Pancreas (tissue), 10 donors: ENCODE measurements at regions not wholly inside any gene's neighbourhood (a gene's known extent, or its start where the extent isn't known, plus 50 kb on each side); places are given as distances from the start of the nearest gene placed in this dataset.
"Not testable (repeated sequence)": the region's sequence is repeated elsewhere in the genome, so short reads cannot be mapped to it uniquely, and the experiment has no call there.

Experiments used
- ATAC-seq, 4 donors: fragments of 200-7000 bp; cut with Tn5 transposase; one replicate each; pipeline versions ENCODE4 v1.8.0 to v1.9.1; 2020; ENCODE audit warnings: mild to moderate bottlenecking in 4 of 4, moderate library complexity in 4 of 4
- DNase-seq, 6 donors: peaks; one replicate each; pipeline ENCODE4 v3.0.0-alpha.2; 2020
- FAIRE-seq: peaks from 2 replicates; lab custom pipeline; 2012; peaks lifted over from hg19 to GRCh38; lab: Jason Lieb, UNC
- H3K27ac ChIP-seq, 4 donors: fragments of 200-600 bp; sonication (generic); 1 replicate in 3 of 4; 2 replicates in 1 of 4; pipeline versions ENCODE4 v1.5.0 to v1.8.0; 2020
- H3K27me3 ChIP-seq, 4 donors: fragments of 200-600 bp; one replicate each; pipeline ENCODE4 v1.8.0; 2021
- H3K36me3 ChIP-seq, 3 donors: fragments of 200-600 bp; sonication (generic) in 1 of 3; one replicate each; pipeline versions ENCODE4 v1.5.0 to v1.8.0; 2020 to 2021
- H3K4me1 ChIP-seq, 3 donors: fragments of 200-600 bp; one replicate each; pipeline ENCODE4 v1.8.0; 2021
- H3K4me3 ChIP-seq, 4 donors: fragments of 200-600 bp; sonication (generic) in 2 of 4; one replicate each; pipeline versions ENCODE4 v1.5.0 to v1.8.0; 2020 to 2021
- H3K9me3 ChIP-seq, 4 donors: fragments of 200-600 bp; one replicate each; pipeline ENCODE4 v1.8.0; 2021
- CTCF ChIP-seq, 4 donors: fragments of 200-600 bp; sonication (generic) in 3 of 4; IDR thresholded peaks; one replicate each; pipeline versions ENCODE4 v1.5.0 to v1.8.0; 2021; ENCODE audit warnings: antibody characterized with exemption in 4 of 4
- WGBS, 2 donors: extraction: QIAGEN DNeasy Blood & Tissue Kit; methylation state at CpG; one replicate each; pipeline ENCODE4 v1.1.7; 2013; 5-methylcytosine and 5-hydroxymethylcytosine counted together
- intact Hi-C, 3 donors: fragments of 100-400 bp; cut with DNase I; formaldehyde crosslinking; loops; one replicate each; pipeline versions ENCODE4 v1.11.1 to v1.14.2; 2022
- donor health status: healthy with polysubstance abuse.
- donor health status: DM: no; HTN: no; CAD: no; lungs with moderate emphysema.
- donor health status: DM: no; HTN: no; CAD: no.
- donor health status: control.
- donor health status: control.
- donor health status: Bipolar disorder and iron deficiency.
- donor health status: DM: yes; HTN: yes; CAD: no.
- donor health status: DM: no; HTN: no; CAD: no.
- donor health status: DM: no; HTN: no; CAD: no.
- donor health status: DM: yes; HTN: yes; CAD: no.

GRCh38 chr1:102472520-102472919 is 475.8 kb upstream of the OLFM3 start:
- intact Hi-C loops = no loop called here

GRCh38 chr1:102470767-102471166 is 474.0 kb upstream of the OLFM3 start:
- intact Hi-C loops = no loop called here
- Histone ChIP-seq H3K27me3 (no peaks in the 10 kb centered on the region), H3K4me3 (no peak overlapping the region), H3K27ac (no peak overlapping the region), H3K9me3 (no peaks in the 10 kb centered on the region), H3K4me1 (no peaks in the 10 kb centered on the region), H3K36me3 (no peaks in the 10 kb centered on the region)
- ATAC-seq (no peak), FAIRE-seq (no peak), DNase-seq (no peak)
- 33 to 35% methylated on average over 2 of the region's 2 CpGs for WGBS, 2 donors
- no peak for TF ChIP-seq CTCF (IDR thresholded peaks at IDR 0.05)

More at GRCh38 chr1:102472520-102472919, 475.8 kb upstream of the OLFM3 start:
- 37 to 57% methylated on average over 1 of the region's 1 CpG for WGBS, 2 donors
- Histone ChIP-seq H3K27ac (no peak overlapping the region), H3K27me3 (no peaks in the 10 kb centered on the region), H3K9me3 (no peaks in the 10 kb centered on the region), H3K4me1 (no peaks in the 10 kb centered on the region), H3K4me3 (no peak overlapping the region), H3K36me3 (no peaks in the 10 kb centered on the region)
- ATAC-seq = no peak
- DNase-seq = no peak
- TF ChIP-seq CTCF (IDR thresholded peaks at IDR 0.05) = no peak
- FAIRE-seq = no peak

- H3K4me3 ChIP-seq = no peak overlapping the region
- FAIRE-seq (no peak), ATAC-seq (no peak), DNase-seq (no peak)
- intact Hi-C loops = no loop called here
- no peaks in the 10 kb centered on the region for H3K27me3 ChIP-seq
- no peaks in the 10 kb centered on the region for H3K36me3 ChIP-seq
- no peaks in the 10 kb centered on the region for H3K4me1 ChIP-seq
- 97% methylated on average over 1 of the region's 1 CpG for WGBS, 2 donors
- H3K9me3 ChIP-seq = no peaks in the 10 kb centered on the region
- H3K27ac ChIP-seq = no peak overlapping the region
- TF ChIP-seq CTCF (IDR thresholded peaks at IDR 0.05) = no peak
Observed at GRCh38 chr1:102466487-102466886, 469.8 kb upstream of the OLFM3 start.

GRCh38 chr1:102463328-102463727 is 466.6 kb upstream of the OLFM3 start:
- no peak for FAIRE-seq
- no peak overlapping the region for H3K27ac ChIP-seq
- intact Hi-C loops = no loop called here
- H3K9me3 ChIP-seq = no peaks in the 10 kb centered on the region
- H3K4me1 ChIP-seq = no peaks in the 10 kb centered on the region
- H3K27me3 ChIP-seq = no peaks in the 10 kb centered on the region
- 44 to 51% methylated on average over 2 of the region's 2 CpGs for WGBS, 2 donors
- DNase-seq = no peak
- ATAC-seq = no peak
- no peak overlapping the region for H3K4me3 ChIP-seq
- TF ChIP-seq CTCF (IDR thresholded peaks at IDR 0.05) = no peak
- H3K36me3 ChIP-seq = no peaks in the 10 kb centered on the region

GRCh38 chr1:102442317-102442716 is 445.6 kb upstream of the OLFM3 start:
- H3K9me3 ChIP-seq, H3K36me3 ChIP-seq, H3K27me3 ChIP-seq, H3K4me1 ChIP-seq, DNase-seq, H3K27ac ChIP-seq, ATAC-seq, FAIRE-seq, H3K4me3 ChIP-seq, intact Hi-C loops: not testable (repeated sequence)
- 72 to 86% methylated on average over 7 to 9 of the region's 9 CpGs for WGBS, 2 donors
